ENCODE measurements at regions not wholly inside any gene's neighbourhood (a gene's known extent, or its start where the extent isn't known, plus 50 kb on each side); places are given as distances from the start of the nearest gene placed in this dataset.
"Not testable (repeated sequence)": the region's sequence is repeated elsewhere in the genome, so short reads cannot be mapped to it uniquely, and the experiment has no call there.

- TF ChIP-seq CTCF (IDR thresholded peaks at IDR 0.05; ENCODE audit: low read depth, low read length, missing input control); FOXA1 (IDR thresholded peaks at IDR 0.05): not testable (repeated sequence)
Observed at GRCh38 chr15:20148679-20149078, 392.9 kb downstream of the GOLGA6L6 start.

Data from liver (tissue), 2 donors.